ENCODE measurements at regions not wholly inside any gene's neighbourhood (a gene's known extent, or its start where the extent isn't known, plus 50 kb on each side); places are given as distances from the start of the nearest gene placed in this dataset.

- TF ChIP-seq YY1 (IDR thresholded peaks at IDR 0.05): no peak
- TF ChIP-seq CTCF (IDR thresholded peaks at IDR 0.05; ENCODE audit: low read depth, low read length, missing input control): no peak
- TF ChIP-seq RAD21 (IDR thresholded peaks at IDR 0.05): no peak
- no peak for TF ChIP-seq MAX (IDR thresholded peaks at IDR 0.05)
- no peak for TF ChIP-seq GABPA (IDR thresholded peaks at IDR 0.05 in 1 of 2, conservative IDR thresholded peaks at IDR 0.05 in 1 of 2)
- TF ChIP-seq EGR1 (IDR thresholded peaks at IDR 0.05; ENCODE audit: low read depth in 2 of 2): no peak
- TF ChIP-seq TAF1 (conservative IDR thresholded peaks at IDR 0.05): no peak
- TF ChIP-seq REST (IDR thresholded peaks at IDR 0.05): no peak
- TF ChIP-seq ATF3 (IDR thresholded peaks at IDR 0.05): no peak
- TF ChIP-seq SP1 (IDR thresholded peaks at IDR 0.05): no peak
- no peak for TF ChIP-seq HNF4A (conservative IDR thresholded peaks at IDR 0.05)
- TF ChIP-seq ZBTB33 (IDR thresholded peaks at IDR 0.05): no peak
- no peak for TF ChIP-seq JUND (IDR thresholded peaks at IDR 0.05)
- TF ChIP-seq RXRA (IDR thresholded peaks at IDR 0.05): no peak
Observed at GRCh38 chr6:148650941-148651505, 95.8 kb upstream of the UST start.
